ENCODE measurements at regions not wholly inside any gene's neighbourhood (a gene's known extent, or its start where the extent isn't known, plus 50 kb on each side); places are given as distances from the start of the nearest gene placed in this dataset.

DNA sequence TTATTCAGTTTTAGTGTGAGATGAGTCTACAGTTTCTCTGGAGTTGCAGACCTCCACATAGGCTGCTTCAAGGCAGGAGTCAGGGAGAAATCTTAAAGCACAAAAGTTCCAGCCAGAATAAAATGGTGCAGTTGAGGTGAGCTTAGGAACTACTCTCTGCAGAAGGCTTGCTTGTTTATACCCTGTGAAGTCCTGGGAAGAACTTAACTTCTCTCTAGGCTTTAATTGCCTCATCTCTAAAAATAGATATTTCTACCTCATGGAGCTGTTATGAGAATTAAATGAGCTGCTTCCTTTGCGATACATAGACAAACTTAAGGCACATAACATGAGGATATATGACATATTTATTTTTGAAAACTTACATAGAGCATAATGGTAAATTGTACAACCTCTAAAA, 286.2 kb downstream of the GPATCH2 start:
- TF ChIP-seq, protein P1, sequence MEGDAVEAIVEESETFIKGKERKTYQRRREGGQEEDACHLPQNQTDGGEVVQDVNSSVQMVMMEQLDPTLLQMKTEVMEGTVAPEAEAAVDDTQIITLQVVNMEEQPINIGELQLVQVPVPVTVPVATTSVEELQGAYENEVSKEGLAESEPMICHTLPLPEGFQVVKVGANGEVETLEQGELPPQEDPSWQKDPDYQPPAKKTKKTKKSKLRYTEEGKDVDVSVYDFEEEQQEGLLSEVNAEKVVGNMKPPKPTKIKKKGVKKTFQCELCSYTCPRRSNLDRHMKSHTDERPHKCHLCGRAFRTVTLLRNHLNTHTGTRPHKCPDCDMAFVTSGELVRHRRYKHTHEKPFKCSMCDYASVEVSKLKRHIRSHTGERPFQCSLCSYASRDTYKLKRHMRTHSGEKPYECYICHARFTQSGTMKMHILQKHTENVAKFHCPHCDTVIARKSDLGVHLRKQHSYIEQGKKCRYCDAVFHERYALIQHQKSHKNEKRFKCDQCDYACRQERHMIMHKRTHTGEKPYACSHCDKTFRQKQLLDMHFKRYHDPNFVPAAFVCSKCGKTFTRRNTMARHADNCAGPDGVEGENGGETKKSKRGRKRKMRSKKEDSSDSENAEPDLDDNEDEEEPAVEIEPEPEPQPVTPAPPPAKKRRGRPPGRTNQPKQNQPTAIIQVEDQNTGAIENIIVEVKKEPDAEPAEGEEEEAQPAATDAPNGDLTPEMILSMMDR (conservative IDR thresholded peaks at IDR 0.05; ENCODE audit: low read length): no peak
- TF ChIP-seq EZH2phosphoT487 (IDR thresholded peaks at IDR 0.05; ENCODE audit: borderline replicate concordance, low read depth, low read length): no peak

All from OCI-LY7 (cell line).